Gastroesophageal sphincter (tissue), 3 donors: ENCODE measurements at regions not wholly inside any gene's neighbourhood (a gene's known extent, or its start where the extent isn't known, plus 50 kb on each side); places are given as distances from the start of the nearest gene placed in this dataset.

Experiments used
- POLR2A ChIP-seq, 2 donors: fragments of 450-650 bp; IDR thresholded peaks; one replicate each; pipeline ENCODE4 v1.6.1; 2017; ENCODE audit warnings: antibody characterized with exemption in 2 of 2, mild to moderate bottlenecking in 2 of 2, moderate library complexity in 1 of 2
- POLR2AphosphoS5 ChIP-seq: sonication (generic); formaldehyde crosslinking; IDR thresholded peaks from one replicate; pipeline ENCODE4 v1.6.1; 2017; ENCODE audit warnings: antibody characterized with exemption
- TF ChIP-seq, protein P1 (sequence below), 4 experiments: fragments of 200-600 bp in 2 of 4; fragments of 450-650 bp in 2 of 4; sonication (generic) in 1 of 4; IDR thresholded peaks; one replicate each; pipeline ENCODE4 v1.5.1; 2017 to 2019; ENCODE audit warnings: antibody characterized with exemption in 4 of 4, mild to moderate bottlenecking in 2 of 4, moderate library complexity in 2 of 4

DNA sequence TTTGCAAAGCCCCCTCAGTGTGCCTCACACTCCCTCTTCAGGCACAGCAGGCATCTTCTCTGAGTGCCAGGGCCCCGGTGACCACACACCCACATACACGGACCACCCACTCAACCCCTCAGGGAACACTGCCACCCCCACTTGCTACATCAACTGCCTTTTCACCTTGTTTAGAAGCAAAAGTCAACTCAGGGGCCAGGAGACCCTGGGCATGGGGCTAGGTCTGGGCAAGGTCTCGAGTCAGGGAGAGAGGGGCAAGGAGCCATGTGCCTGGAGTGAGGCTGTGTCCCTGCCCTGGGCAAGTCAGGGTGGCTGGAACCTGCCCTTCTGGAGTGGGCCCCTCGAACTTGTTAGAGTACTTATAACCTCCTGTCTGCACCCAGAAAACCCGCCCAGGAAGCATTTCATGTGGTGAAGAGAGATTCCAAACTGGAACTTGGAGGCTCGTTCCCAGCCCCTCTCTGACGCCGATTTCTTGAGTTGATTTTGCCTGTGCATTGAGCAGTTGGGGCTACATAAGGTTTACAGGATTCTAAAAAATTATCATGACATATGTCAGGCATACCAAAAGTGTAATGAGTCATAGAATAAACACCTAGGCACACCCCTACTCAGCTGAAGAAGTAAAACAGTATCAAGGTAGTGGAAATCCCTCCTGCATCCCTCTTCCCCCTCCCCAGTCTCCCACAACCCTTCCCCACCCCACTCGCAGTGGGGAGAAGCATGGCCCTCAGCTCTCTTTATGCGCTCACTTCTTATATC, 74.3 kb downstream of the MYEOV start:
- TF ChIP-seq, protein P1, sequence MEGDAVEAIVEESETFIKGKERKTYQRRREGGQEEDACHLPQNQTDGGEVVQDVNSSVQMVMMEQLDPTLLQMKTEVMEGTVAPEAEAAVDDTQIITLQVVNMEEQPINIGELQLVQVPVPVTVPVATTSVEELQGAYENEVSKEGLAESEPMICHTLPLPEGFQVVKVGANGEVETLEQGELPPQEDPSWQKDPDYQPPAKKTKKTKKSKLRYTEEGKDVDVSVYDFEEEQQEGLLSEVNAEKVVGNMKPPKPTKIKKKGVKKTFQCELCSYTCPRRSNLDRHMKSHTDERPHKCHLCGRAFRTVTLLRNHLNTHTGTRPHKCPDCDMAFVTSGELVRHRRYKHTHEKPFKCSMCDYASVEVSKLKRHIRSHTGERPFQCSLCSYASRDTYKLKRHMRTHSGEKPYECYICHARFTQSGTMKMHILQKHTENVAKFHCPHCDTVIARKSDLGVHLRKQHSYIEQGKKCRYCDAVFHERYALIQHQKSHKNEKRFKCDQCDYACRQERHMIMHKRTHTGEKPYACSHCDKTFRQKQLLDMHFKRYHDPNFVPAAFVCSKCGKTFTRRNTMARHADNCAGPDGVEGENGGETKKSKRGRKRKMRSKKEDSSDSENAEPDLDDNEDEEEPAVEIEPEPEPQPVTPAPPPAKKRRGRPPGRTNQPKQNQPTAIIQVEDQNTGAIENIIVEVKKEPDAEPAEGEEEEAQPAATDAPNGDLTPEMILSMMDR (IDR thresholded peaks at IDR 0.05) = no peak
- no peak for TF ChIP-seq POLR2A (IDR thresholded peaks at IDR 0.05)
- no peak for TF ChIP-seq POLR2AphosphoS5
